Type B pancreatic cell (in vitro differentiated cells): ENCODE measurements at regions not wholly inside any gene's neighbourhood (a gene's known extent, or its start where the extent isn't known, plus 50 kb on each side); places are given as distances from the start of the nearest gene placed in this dataset.

ENCODE experiments used
- DNase-seq: peaks from one replicate; pipeline ENCODE4 v3.0.0; 2021; ENCODE audit warnings: mixed read lengths; ENCODE audit not compliant: unreplicated experiment; ENCODE audit errors: extremely low spot score
- H3K27ac Mint-ChIP-seq: 2 replicates; pipeline ENCODE4 v1.8.0; 2021; ENCODE audit warnings: mild to moderate bottlenecking, mixed read lengths
- H3K27me3 Mint-ChIP-seq: 2 replicates; pipeline ENCODE4 v1.8.0; 2021; ENCODE audit warnings: mixed read lengths
- H3K36me3 Mint-ChIP-seq: 2 replicates; pipeline ENCODE4 v1.8.0; 2021; ENCODE audit warnings: mixed read lengths
- H3K4me1 Mint-ChIP-seq: one replicate; pipeline ENCODE4 v1.8.0; 2021; ENCODE audit warnings: mixed read lengths; ENCODE audit not compliant: unreplicated experiment
- H3K4me3 Mint-ChIP-seq: 2 replicates; pipeline ENCODE4 v1.8.0; 2021; ENCODE audit warnings: mild to moderate bottlenecking, mixed read lengths
- H3K9me3 Mint-ChIP-seq: 2 replicates; pipeline ENCODE4 v1.8.0; 2021; ENCODE audit warnings: mixed read lengths
- TF ChIP-seq, protein P1 (sequence below): fragments of 200-600 bp; sonication (generic); conservative IDR thresholded peaks from 2 replicates; pipeline ENCODE4 v1.5.0; 2021; ENCODE audit warnings: antibody characterized with exemption, mild to moderate bottlenecking

DNA sequence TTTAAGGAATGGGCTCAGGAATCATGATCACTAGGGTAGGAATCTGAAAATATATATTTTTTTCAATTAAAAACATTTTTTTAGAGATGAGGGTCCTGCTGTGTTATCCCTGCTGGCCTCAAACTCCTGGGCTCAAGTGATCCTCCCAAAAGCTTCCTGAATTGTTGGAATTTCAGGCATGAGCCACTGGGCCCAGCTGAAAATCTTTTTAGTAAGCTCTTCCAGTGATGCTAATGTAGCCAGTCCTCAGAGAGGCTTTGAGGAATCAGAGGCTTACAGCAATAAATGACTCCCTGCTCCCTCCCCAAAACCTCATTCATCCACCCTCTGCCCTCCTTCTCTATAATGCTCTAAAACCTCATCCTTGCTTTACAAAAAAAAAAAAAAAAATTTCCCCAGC is 129.5 kb downstream of the ZIC3 start:
- H3K27ac Mint-ChIP-seq = no peak overlapping the region
- DNase-seq = no peak
- H3K27me3 Mint-ChIP-seq = no peaks in the 10 kb centered on the region
- no peaks in the 10 kb centered on the region for H3K36me3 Mint-ChIP-seq
- TF ChIP-seq, protein P1, sequence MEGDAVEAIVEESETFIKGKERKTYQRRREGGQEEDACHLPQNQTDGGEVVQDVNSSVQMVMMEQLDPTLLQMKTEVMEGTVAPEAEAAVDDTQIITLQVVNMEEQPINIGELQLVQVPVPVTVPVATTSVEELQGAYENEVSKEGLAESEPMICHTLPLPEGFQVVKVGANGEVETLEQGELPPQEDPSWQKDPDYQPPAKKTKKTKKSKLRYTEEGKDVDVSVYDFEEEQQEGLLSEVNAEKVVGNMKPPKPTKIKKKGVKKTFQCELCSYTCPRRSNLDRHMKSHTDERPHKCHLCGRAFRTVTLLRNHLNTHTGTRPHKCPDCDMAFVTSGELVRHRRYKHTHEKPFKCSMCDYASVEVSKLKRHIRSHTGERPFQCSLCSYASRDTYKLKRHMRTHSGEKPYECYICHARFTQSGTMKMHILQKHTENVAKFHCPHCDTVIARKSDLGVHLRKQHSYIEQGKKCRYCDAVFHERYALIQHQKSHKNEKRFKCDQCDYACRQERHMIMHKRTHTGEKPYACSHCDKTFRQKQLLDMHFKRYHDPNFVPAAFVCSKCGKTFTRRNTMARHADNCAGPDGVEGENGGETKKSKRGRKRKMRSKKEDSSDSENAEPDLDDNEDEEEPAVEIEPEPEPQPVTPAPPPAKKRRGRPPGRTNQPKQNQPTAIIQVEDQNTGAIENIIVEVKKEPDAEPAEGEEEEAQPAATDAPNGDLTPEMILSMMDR = no peak
- H3K9me3 Mint-ChIP-seq = no peaks in the 10 kb centered on the region
- no peak overlapping the region for H3K4me3 Mint-ChIP-seq
- no peaks in the 10 kb centered on the region for H3K4me1 Mint-ChIP-seq

DNA sequence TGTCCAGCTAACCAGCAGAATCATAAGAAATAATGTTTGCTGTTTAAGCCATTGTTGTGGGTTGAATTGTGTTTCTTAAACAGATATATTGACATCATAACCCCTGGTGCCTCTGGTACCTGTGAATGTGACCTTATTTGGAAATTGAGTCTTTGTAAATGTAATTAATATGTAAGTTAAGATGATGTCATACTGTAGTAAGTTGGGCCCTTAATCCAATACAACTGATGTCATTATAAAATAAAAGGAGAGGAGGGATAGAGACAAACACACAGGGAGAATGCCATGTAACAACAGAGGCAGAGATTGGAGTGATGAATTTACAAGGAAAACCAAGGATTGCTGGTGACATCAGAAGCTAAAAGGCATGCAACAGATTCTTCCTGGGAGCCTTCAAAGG is 141.4 kb downstream of the ZIC3 start:
- H3K36me3 Mint-ChIP-seq = no peaks in the 10 kb centered on the region
- H3K4me1 Mint-ChIP-seq = no peaks in the 10 kb centered on the region

DNA sequence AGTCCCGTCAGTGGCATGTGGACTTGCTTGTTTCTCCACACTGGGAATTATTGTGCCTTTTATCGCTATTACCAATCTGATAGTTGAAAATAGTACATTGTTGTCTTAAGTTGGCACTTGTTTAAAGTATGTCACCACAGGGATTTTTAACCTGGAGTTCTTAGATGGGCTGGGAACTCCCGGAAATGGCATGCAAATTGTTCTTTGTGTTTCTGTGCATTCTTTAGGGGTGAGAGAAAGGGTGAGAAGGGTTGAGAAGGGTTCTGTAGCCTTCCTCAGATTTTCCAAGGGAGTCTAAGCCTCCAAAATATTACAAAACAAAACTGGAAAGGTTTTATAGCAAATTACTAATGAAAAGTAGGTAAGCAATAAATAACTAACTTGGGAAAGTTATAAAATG is 176.9 kb downstream of the ZIC3 start:
- Mint-ChIP-seq H3K27me3 (no peaks in the 10 kb centered on the region), H3K9me3 (peaks cover 5% of the 10 kb centered on the region), H3K4me3 (no peak overlapping the region), H3K36me3 (no peaks in the 10 kb centered on the region), H3K27ac (no peak overlapping the region), H3K4me1 (no peaks in the 10 kb centered on the region)
- TF ChIP-seq, protein P1 = no peak
- DNase-seq = no peak

More for the DNA sequence above, 141.4 kb downstream of the ZIC3 start:
- TF ChIP-seq, protein P1 = no peak
- no peaks in the 10 kb centered on the region for H3K9me3 Mint-ChIP-seq
- H3K27ac Mint-ChIP-seq = no peak overlapping the region
- H3K27me3 Mint-ChIP-seq = no peaks in the 10 kb centered on the region
- no peak overlapping the region for H3K4me3 Mint-ChIP-seq
- DNase-seq = no peak

DNA sequence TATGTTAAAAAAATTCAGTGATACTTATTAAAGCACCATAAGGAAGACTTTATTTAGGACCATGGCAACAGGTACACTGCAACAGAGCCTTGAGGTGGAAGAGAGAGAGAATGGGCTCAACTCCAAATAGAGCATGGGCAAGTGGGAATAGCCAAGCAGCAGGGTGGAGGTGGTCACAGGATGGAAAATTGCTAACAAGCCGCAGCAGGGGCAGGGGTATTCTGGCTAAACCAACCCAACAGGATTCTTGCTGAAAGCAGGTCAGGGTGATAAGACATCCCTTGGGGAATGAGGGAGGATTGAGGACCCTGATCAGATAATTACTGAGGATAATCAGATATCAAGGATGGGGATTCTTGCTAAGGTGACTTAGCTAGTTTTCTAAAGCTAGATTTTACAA is 177.5 kb downstream of the ZIC3 start:
- no peak for DNase-seq
- no peaks in the 10 kb centered on the region for H3K4me1 Mint-ChIP-seq

DNA sequence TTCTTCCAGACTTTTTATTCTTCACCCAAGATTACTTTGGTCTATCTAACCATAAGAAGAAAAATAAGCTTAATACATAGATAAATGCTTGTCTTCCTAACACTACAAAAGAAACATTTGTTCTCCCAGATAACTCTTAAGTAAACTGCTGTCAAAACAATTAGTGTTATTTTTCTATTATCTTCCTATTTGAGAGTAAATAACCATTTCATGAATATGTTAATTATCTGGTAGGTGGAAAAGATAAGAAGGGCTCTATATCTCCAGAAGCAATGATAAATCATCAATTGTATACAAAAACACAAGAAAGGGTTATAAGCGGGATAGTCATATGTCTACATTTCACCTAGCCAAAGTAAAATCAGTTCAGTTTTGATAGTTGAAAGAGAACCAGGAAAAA is 180.4 kb downstream of the ZIC3 start:
- no peaks in the 10 kb centered on the region for H3K4me1 Mint-ChIP-seq
- H3K9me3 Mint-ChIP-seq = no peaks in the 10 kb centered on the region
- TF ChIP-seq, protein P1 = no peak
- no peak for DNase-seq
- no peaks in the 10 kb centered on the region for H3K36me3 Mint-ChIP-seq
- no peaks in the 10 kb centered on the region for H3K27me3 Mint-ChIP-seq
- H3K4me3 Mint-ChIP-seq = no peak overlapping the region
- no peak overlapping the region for H3K27ac Mint-ChIP-seq

More for the DNA sequence above, 177.5 kb downstream of the ZIC3 start:
- Mint-ChIP-seq H3K27me3 (no peaks in the 10 kb centered on the region), H3K4me3 (no peak overlapping the region), H3K9me3 (peaks cover 4% of the 10 kb centered on the region), H3K27ac (no peak overlapping the region), H3K36me3 (no peaks in the 10 kb centered on the region)
- TF ChIP-seq, protein P1 = no peak
